CD14-positive monocyte (primary cell): ENCODE measurements at regions not wholly inside any gene's neighbourhood (a gene's known extent, or its start where the extent isn't known, plus 50 kb on each side); places are given as distances from the start of the nearest gene placed in this dataset.
A peak's percentile ranks its signal among the peaks of the same experiment; 100 is the strongest.

ENCODE experiments used
- DNase-seq, 3 donors: peaks; one replicate each; pipeline ENCODE4 v3.0.0-alpha.2; 2011 to 2022
- H2AFZ ChIP-seq: 2 replicates; pipeline ENCODE4 v1.6.0; 2012; ENCODE audit warnings: mild to moderate bottlenecking, low read depth, low read length, inconsistent platforms; ENCODE audit not compliant: insufficient read depth, poor library complexity, severe bottlenecking
- H3K27ac ChIP-seq, 2 donors: 1 replicate in 1 of 2; 2 replicates in 1 of 2; pipeline ENCODE4 v1.5.1; 2012 to 2013; ENCODE audit warnings: low read length in 2 of 2, control low read depth in 1 of 2, inconsistent platforms in 1 of 2, low read depth in 1 of 2, mild to moderate bottlenecking in 1 of 2
- H3K27me3 ChIP-seq, 2 donors: one replicate each; pipeline versions ENCODE4 v1.6.0 to v1.6.1; 2011 to 2013; ENCODE audit warnings: low read length in 2 of 2; ENCODE audit not compliant: control insufficient read depth in 2 of 2, insufficient read depth in 2 of 2
- H3K36me3 ChIP-seq, 2 donors: replicated peaks in 1 of 2; 1 replicate in 1 of 2; 2 replicates in 1 of 2; pipeline versions ENCODE4 v1.5.1 to v1.6.1; 2012 to 2013; ENCODE audit warnings: low read length in 2 of 2, control low read depth in 1 of 2, inconsistent platforms in 1 of 2, mild to moderate bottlenecking in 1 of 2; ENCODE audit not compliant: insufficient read depth in 2 of 2, control insufficient read depth in 1 of 2
- H3K4me1 ChIP-seq, 2 donors: 1 replicate in 1 of 2; 2 replicates in 1 of 2; pipeline versions ENCODE4 v1.5.1 to v1.6.1; 2012 to 2013; ENCODE audit warnings: low read length in 2 of 2, control low read depth in 1 of 2, inconsistent platforms in 1 of 2, mild to moderate bottlenecking in 1 of 2, moderate library complexity in 1 of 2; ENCODE audit not compliant: insufficient read depth in 2 of 2, control insufficient read depth in 1 of 2
- H3K4me2 ChIP-seq: replicated peaks from 2 replicates; pipeline ENCODE3; 2012; ENCODE audit warnings: low read length, moderate library complexity, mild to moderate bottlenecking; ENCODE audit not compliant: poor library complexity, severe bottlenecking; ENCODE audit errors: extremely low read depth
- H3K4me3 ChIP-seq, 3 experiments: fragments of 200-600 bp in 1 of 3; sonication (generic) in 1 of 3; replicated peaks in 1 of 3; 1 replicate in 2 of 3; 2 replicates in 1 of 3; pipeline ENCODE4 v1.5.1; 2011 to 2013; ENCODE audit warnings: low read length in 3 of 3, mild to moderate bottlenecking in 3 of 3, control low read depth in 2 of 3, low read depth in 2 of 3, inconsistent platforms in 1 of 3, moderate library complexity in 1 of 3
- H3K79me2 ChIP-seq: 2 replicates; pipeline ENCODE4 v1.6.0; 2012; ENCODE audit warnings: mild to moderate bottlenecking, control low read depth, inconsistent platforms, low read length, moderate library complexity; ENCODE audit not compliant: insufficient read depth
- H3K9ac ChIP-seq: 2 replicates; pipeline ENCODE4 v1.6.0; 2017; ENCODE audit warnings: low read length, mild to moderate bottlenecking; ENCODE audit not compliant: insufficient read depth, poor library complexity, severe bottlenecking
- H3K9me3 ChIP-seq, 2 donors: replicated peaks in 1 of 2; 1 replicate in 1 of 2; 2 replicates in 1 of 2; pipeline versions ENCODE4 v1.5.1 to v1.6.1; 2012 to 2013; ENCODE audit warnings: low read length in 2 of 2, control low read depth in 1 of 2; ENCODE audit not compliant: control insufficient read depth in 1 of 2, insufficient read depth in 1 of 2
- H4K20me1 ChIP-seq: 2 replicates; pipeline ENCODE4 v1.6.0; 2012; ENCODE audit warnings: mild to moderate bottlenecking, low read length, control low read depth, moderate library complexity; ENCODE audit not compliant: insufficient read depth
- H3K27ac Mint-ChIP-seq, 7 donors: one replicate each; pipeline ENCODE4 v1.8.0; 2020; ENCODE audit warnings: mild to moderate bottlenecking in 7 of 7, mixed read lengths in 7 of 7, moderate library complexity in 6 of 7, inconsistent platforms in 2 of 7
- H3K27me3 Mint-ChIP-seq, 3 donors: one replicate each; pipeline ENCODE4 v1.8.0; 2021 to 2022; ENCODE audit warnings: low read depth in 3 of 3, mild to moderate bottlenecking in 3 of 3, mixed read lengths in 3 of 3, moderate library complexity in 3 of 3, inconsistent platforms in 1 of 3
- H3K36me3 Mint-ChIP-seq, 2 donors: one replicate each; pipeline ENCODE4 v1.8.0; 2020; ENCODE audit warnings: mixed read lengths in 2 of 2, inconsistent platforms in 1 of 2, mild to moderate bottlenecking in 1 of 2
- H3K4me1 Mint-ChIP-seq: one replicate; pipeline ENCODE4 v1.8.0; 2020; ENCODE audit warnings: mild to moderate bottlenecking, mixed read lengths
- H3K4me3 Mint-ChIP-seq, 2 donors: one replicate each; pipeline ENCODE4 v1.8.0; 2020; ENCODE audit warnings: mild to moderate bottlenecking in 2 of 2, mixed read lengths in 2 of 2, moderate library complexity in 1 of 2
- H3K9me3 Mint-ChIP-seq, 7 donors: one replicate each; pipeline ENCODE4 v1.8.0; 2020 to 2022; ENCODE audit warnings: mixed read lengths in 7 of 7, mild to moderate bottlenecking in 6 of 7, moderate library complexity in 6 of 7, inconsistent platforms in 2 of 7
- WGBS: methylation state at CpG from one replicate; pipeline ENCODE4 v1.1.5; 2013; ENCODE audit warnings: missing lambda C conversion rate; ENCODE audit not compliant: insufficient coverage; 5-methylcytosine and 5-hydroxymethylcytosine counted together
- intact Hi-C, 2 donors: fragments of 100-400 bp; cut with micrococcal nuclease; formaldehyde crosslinking; loops; one replicate each; pipeline versions ENCODE4 v1.15.0 to v1.15.1; 2023
- TF ChIP-seq, protein P1 (sequence below): fragments of 200-600 bp; IDR thresholded peaks from one replicate; pipeline ENCODE4 v1.8.0; 2022; ENCODE audit warnings: antibody characterized with exemption, mild to moderate bottlenecking

DNA sequence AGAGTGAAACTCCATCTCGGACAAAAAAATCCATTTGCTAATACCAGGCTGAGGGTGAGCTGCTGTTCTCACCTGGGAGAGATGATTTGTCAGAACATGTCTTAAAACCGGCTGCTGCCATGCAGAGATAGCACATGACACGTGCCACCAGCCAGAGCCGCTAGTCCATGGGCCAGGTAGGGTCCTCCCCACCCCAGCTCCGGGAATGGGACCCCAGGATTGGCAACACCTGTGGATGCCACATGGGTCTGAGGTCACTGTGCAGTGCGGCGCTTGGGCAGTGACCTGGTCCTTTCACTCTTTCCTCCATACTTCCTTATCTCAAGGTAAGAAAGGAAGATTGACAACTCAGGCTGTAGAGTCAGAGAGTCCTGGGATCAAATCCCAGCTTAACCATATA, 393.3 kb upstream of the TNRC6C start:
- Mint-ChIP-seq H3K4me3 (no peak overlapping the region), H3K4me1 (no peaks in the 10 kb centered on the region)
- TF ChIP-seq, protein P1, sequence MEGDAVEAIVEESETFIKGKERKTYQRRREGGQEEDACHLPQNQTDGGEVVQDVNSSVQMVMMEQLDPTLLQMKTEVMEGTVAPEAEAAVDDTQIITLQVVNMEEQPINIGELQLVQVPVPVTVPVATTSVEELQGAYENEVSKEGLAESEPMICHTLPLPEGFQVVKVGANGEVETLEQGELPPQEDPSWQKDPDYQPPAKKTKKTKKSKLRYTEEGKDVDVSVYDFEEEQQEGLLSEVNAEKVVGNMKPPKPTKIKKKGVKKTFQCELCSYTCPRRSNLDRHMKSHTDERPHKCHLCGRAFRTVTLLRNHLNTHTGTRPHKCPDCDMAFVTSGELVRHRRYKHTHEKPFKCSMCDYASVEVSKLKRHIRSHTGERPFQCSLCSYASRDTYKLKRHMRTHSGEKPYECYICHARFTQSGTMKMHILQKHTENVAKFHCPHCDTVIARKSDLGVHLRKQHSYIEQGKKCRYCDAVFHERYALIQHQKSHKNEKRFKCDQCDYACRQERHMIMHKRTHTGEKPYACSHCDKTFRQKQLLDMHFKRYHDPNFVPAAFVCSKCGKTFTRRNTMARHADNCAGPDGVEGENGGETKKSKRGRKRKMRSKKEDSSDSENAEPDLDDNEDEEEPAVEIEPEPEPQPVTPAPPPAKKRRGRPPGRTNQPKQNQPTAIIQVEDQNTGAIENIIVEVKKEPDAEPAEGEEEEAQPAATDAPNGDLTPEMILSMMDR = no peak

DNA sequence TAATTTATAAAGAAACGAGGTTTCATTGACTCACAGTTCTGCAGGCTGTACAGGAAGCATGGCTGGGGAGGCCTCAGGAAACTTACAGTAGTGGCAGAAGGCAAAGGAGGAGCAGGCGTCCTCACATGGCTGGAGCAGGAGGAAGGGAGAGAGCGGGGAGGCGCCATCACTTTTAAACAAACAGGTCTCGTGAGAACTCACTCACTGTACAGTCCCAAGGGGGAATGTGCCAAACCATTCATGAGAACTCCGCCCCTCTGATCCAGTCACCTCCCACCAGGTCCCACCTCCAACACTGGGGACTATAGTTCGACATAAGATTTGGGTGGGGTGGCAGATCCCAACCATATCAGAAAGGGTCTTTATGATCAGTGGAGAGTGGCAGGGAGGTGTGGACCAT, 392.4 kb upstream of the TNRC6C start:
- Mint-ChIP-seq H3K4me3 (no peak overlapping the region), H3K27ac (peak overlapping the region in 1 of 7 donors; percentile 69), H3K4me1 (peaks cover 4% of the 10 kb centered on the region), H3K36me3 (no peaks in the 10 kb centered on the region), H3K27me3 (peaks cover 4 to 8% (median 5%) of the 10 kb centered on the region in 3 donors), H3K9me3 (peaks cover 0 to 4% (median 0%) of the 10 kb centered on the region in 7 donors)
- H3K79me2 ChIP-seq = no peaks in the 10 kb centered on the region
- no peak overlapping the region for H3K4me2 ChIP-seq
- H3K9me3 ChIP-seq = no peaks in the 10 kb centered on the region
- no peak overlapping the region for H3K27ac ChIP-seq
- H3K27me3 ChIP-seq = peaks cover 0 to 6% of the 10 kb centered on the region in 2 donors
- TF ChIP-seq, protein P1 = no peak
- peaks cover 4% of the 10 kb centered on the region in 2 donors for H3K4me1 ChIP-seq
- intact Hi-C loops = no loop called here
- H3K4me3 ChIP-seq = no peak overlapping the region
- H3K9ac ChIP-seq = no peak overlapping the region
- no peaks in the 10 kb centered on the region for H3K36me3 ChIP-seq
- H4K20me1 ChIP-seq = no peaks in the 10 kb centered on the region
- WGBS = 67% methylated on average over 2 of the region's 7 CpGs
- no peak overlapping the region for H2AFZ ChIP-seq
- no peak for DNase-seq

More for the DNA sequence above, 393.3 kb upstream of the TNRC6C start:
- no peaks in the 10 kb centered on the region for H4K20me1 ChIP-seq
- H3K4me2 ChIP-seq = no peak overlapping the region
- H3K36me3 ChIP-seq = no peaks in the 10 kb centered on the region
- no peaks in the 10 kb centered on the region for H3K27me3 ChIP-seq
- 91% methylated on average over 5 of the region's 7 CpGs for WGBS
- no peaks in the 10 kb centered on the region for H3K36me3 Mint-ChIP-seq
- H3K9me3 ChIP-seq = no peaks in the 10 kb centered on the region
- H3K9ac ChIP-seq = no peak overlapping the region
- no peak overlapping the region for H3K4me3 ChIP-seq
- no peak overlapping the region for H3K27ac ChIP-seq
- peaks cover 0 to 4% (median 0%) of the 10 kb centered on the region in 7 donors for H3K9me3 Mint-ChIP-seq
- no peak overlapping the region for H3K27ac Mint-ChIP-seq
- H3K4me1 ChIP-seq = no peaks in the 10 kb centered on the region
- intact Hi-C loops = no loop called here
- no peak overlapping the region for H2AFZ ChIP-seq
- H3K79me2 ChIP-seq = no peaks in the 10 kb centered on the region
- DNase-seq = no peak
- peaks cover 0 to 2% (median 2%) of the 10 kb centered on the region in 3 donors for H3K27me3 Mint-ChIP-seq
